ENCODE measurements at regions not wholly inside any gene's neighbourhood (a gene's known extent, or its start where the extent isn't known, plus 50 kb on each side); places are given as distances from the start of the nearest gene placed in this dataset.

GRCh38 chr11:45051621-45052020, 94.8 kb upstream of the PRDM11 start:
- Histone ChIP-seq H3K9ac (ENCODE audit: low read depth, low read length) (no peak overlapping the region), H3K9me3 (ENCODE audit: control insufficient read depth, insufficient read depth, low read length) (no peaks in the 10 kb centered on the region), H3K27ac (ENCODE audit: low read depth, low read length) (no peak overlapping the region), H3K27me3 (ENCODE audit: control insufficient read depth, insufficient read depth, low read length) (no peaks in the 10 kb centered on the region), H3K36me3 (ENCODE audit: control insufficient read depth, insufficient read depth, low read length) (no peaks in the 10 kb centered on the region), H3K4me1 (ENCODE audit: control insufficient read depth, insufficient read depth, low read length) (peaks cover 7% of the 10 kb centered on the region; the same call in 1 of the 2 replicates), H3K4me3 (ENCODE audit: low read depth, low read length) (no peak overlapping the region)

- H3K9me3 ChIP-seq (ENCODE audit: control insufficient read depth, insufficient read depth, low read length), result no peaks in the 10 kb centered on the region
- H3K27me3 ChIP-seq (ENCODE audit: control insufficient read depth, insufficient read depth, low read length), result no peaks in the 10 kb centered on the region
- H3K36me3 ChIP-seq (ENCODE audit: control insufficient read depth, insufficient read depth, low read length), result no peaks in the 10 kb centered on the region
- no peak overlapping the region for H3K27ac ChIP-seq (ENCODE audit: low read depth, low read length)
- H3K4me1 ChIP-seq (ENCODE audit: control insufficient read depth, insufficient read depth, low read length), result peaks cover 13% of the 10 kb centered on the region
- H3K4me3 ChIP-seq (ENCODE audit: low read depth, low read length), result no peak overlapping the region
- H3K9ac ChIP-seq (ENCODE audit: low read depth, low read length), result no peak overlapping the region
Measured at GRCh38 chr11:45052361-45052760, 94.1 kb upstream of the PRDM11 start.

- H3K4me1 ChIP-seq (ENCODE audit: control insufficient read depth, insufficient read depth, low read length), result peaks cover 13% of the 10 kb centered on the region
- H3K4me3 ChIP-seq (ENCODE audit: low read depth, low read length), result no peak overlapping the region
- no peak overlapping the region for H3K9ac ChIP-seq (ENCODE audit: low read depth, low read length)
- no peaks in the 10 kb centered on the region for H3K36me3 ChIP-seq (ENCODE audit: control insufficient read depth, insufficient read depth, low read length)
- no peaks in the 10 kb centered on the region for H3K27me3 ChIP-seq (ENCODE audit: control insufficient read depth, insufficient read depth, low read length)
- no peak overlapping the region for H3K27ac ChIP-seq (ENCODE audit: low read depth, low read length)
- H3K9me3 ChIP-seq (ENCODE audit: control insufficient read depth, insufficient read depth, low read length), result no peaks in the 10 kb centered on the region
Measured at GRCh38 chr11:45053736-45054446, 92.5 kb upstream of the PRDM11 start.

GRCh38 chr11:45054956-45055355, 91.5 kb upstream of the PRDM11 start:
- no peaks in the 10 kb centered on the region for H3K36me3 ChIP-seq (ENCODE audit: control insufficient read depth, insufficient read depth, low read length)
- H3K9ac ChIP-seq (ENCODE audit: low read depth, low read length), result no peak overlapping the region
- no peak overlapping the region for H3K27ac ChIP-seq (ENCODE audit: low read depth, low read length)
- no peaks in the 10 kb centered on the region for H3K27me3 ChIP-seq (ENCODE audit: control insufficient read depth, insufficient read depth, low read length)
- no peaks in the 10 kb centered on the region for H3K9me3 ChIP-seq (ENCODE audit: control insufficient read depth, insufficient read depth, low read length)
- H3K4me1 ChIP-seq (ENCODE audit: control insufficient read depth, insufficient read depth, low read length), result peaks cover 13% of the 10 kb centered on the region
- H3K4me3 ChIP-seq (ENCODE audit: low read depth, low read length), result no peak overlapping the region

GRCh38 chr11:45056529-45056928, 89.9 kb upstream of the PRDM11 start:
- Histone ChIP-seq H3K9ac (ENCODE audit: low read depth, low read length) (no peak overlapping the region), H3K27me3 (ENCODE audit: control insufficient read depth, insufficient read depth, low read length) (no peaks in the 10 kb centered on the region), H3K9me3 (ENCODE audit: control insufficient read depth, insufficient read depth, low read length) (no peaks in the 10 kb centered on the region), H3K4me3 (ENCODE audit: low read depth, low read length) (no peak overlapping the region), H3K36me3 (ENCODE audit: control insufficient read depth, insufficient read depth, low read length) (no peaks in the 10 kb centered on the region), H3K27ac (ENCODE audit: low read depth, low read length) (peak overlapping the region; percentile 14), H3K4me1 (ENCODE audit: control insufficient read depth, insufficient read depth, low read length) (peaks cover 13% of the 10 kb centered on the region)

GRCh38 chr11:45057938-45058646, 88.3 kb upstream of the PRDM11 start:
- H3K36me3 ChIP-seq (ENCODE audit: control insufficient read depth, insufficient read depth, low read length), result no peaks in the 10 kb centered on the region
- no peaks in the 10 kb centered on the region for H3K27me3 ChIP-seq (ENCODE audit: control insufficient read depth, insufficient read depth, low read length)
- H3K4me3 ChIP-seq (ENCODE audit: low read depth, low read length), result no peak overlapping the region
- H3K9me3 ChIP-seq (ENCODE audit: control insufficient read depth, insufficient read depth, low read length), result no peaks in the 10 kb centered on the region
- no peak overlapping the region for H3K9ac ChIP-seq (ENCODE audit: low read depth, low read length)
- H3K4me1 ChIP-seq (ENCODE audit: control insufficient read depth, insufficient read depth, low read length), result peaks cover 13% of the 10 kb centered on the region
- no peak overlapping the region for H3K27ac ChIP-seq (ENCODE audit: low read depth, low read length)

GRCh38 chr11:45058647-45058950, 87.8 kb upstream of the PRDM11 start:
- 0 out of 2 replicates have a peak, but pooled peaks cover under 1% of the 10 kb centered on the region for H3K9me3 ChIP-seq (ENCODE audit: control insufficient read depth, insufficient read depth, low read length)
- no peak overlapping the region for H3K4me3 ChIP-seq (ENCODE audit: low read depth, low read length)
- H3K4me1 ChIP-seq (ENCODE audit: control insufficient read depth, insufficient read depth, low read length), result peaks cover 13% of the 10 kb centered on the region
- no peak overlapping the region for H3K9ac ChIP-seq (ENCODE audit: low read depth, low read length)
- H3K27me3 ChIP-seq (ENCODE audit: control insufficient read depth, insufficient read depth, low read length), result no peaks in the 10 kb centered on the region
- no peaks in the 10 kb centered on the region for H3K36me3 ChIP-seq (ENCODE audit: control insufficient read depth, insufficient read depth, low read length)
- no peak overlapping the region for H3K27ac ChIP-seq (ENCODE audit: low read depth, low read length)

- Histone ChIP-seq H3K9ac (ENCODE audit: low read depth, low read length) (no peak overlapping the region), H3K36me3 (ENCODE audit: control insufficient read depth, insufficient read depth, low read length) (no peaks in the 10 kb centered on the region)
Measured at GRCh38 chr11:45060707-45061106, 85.7 kb upstream of the PRDM11 start.

GRCh38 chr11:45061641-45062040, 84.8 kb upstream of the PRDM11 start:
- H3K9ac ChIP-seq (ENCODE audit: low read depth, low read length), result no peak overlapping the region
- H3K27ac ChIP-seq (ENCODE audit: low read depth, low read length), result no peak overlapping the region
- H3K4me3 ChIP-seq (ENCODE audit: low read depth, low read length), result no peak overlapping the region
- peaks cover 6% of the 10 kb centered on the region for H3K4me1 ChIP-seq (ENCODE audit: control insufficient read depth, insufficient read depth, low read length)
- 0 out of 2 replicates have a peak, but pooled peaks cover 4% of the 10 kb centered on the region for H3K9me3 ChIP-seq (ENCODE audit: control insufficient read depth, insufficient read depth, low read length)
- no peaks in the 10 kb centered on the region for H3K27me3 ChIP-seq (ENCODE audit: control insufficient read depth, insufficient read depth, low read length)
- no peaks in the 10 kb centered on the region for H3K36me3 ChIP-seq (ENCODE audit: control insufficient read depth, insufficient read depth, low read length)

More at GRCh38 chr11:45060707-45061106, 85.7 kb upstream of the PRDM11 start:
- Histone ChIP-seq H3K27ac (ENCODE audit: low read depth, low read length) (no peak overlapping the region), H3K27me3 (ENCODE audit: control insufficient read depth, insufficient read depth, low read length) (no peaks in the 10 kb centered on the region), H3K4me3 (ENCODE audit: low read depth, low read length) (no peak overlapping the region), H3K4me1 (ENCODE audit: control insufficient read depth, insufficient read depth, low read length) (peaks cover 13% of the 10 kb centered on the region), H3K9me3 (ENCODE audit: control insufficient read depth, insufficient read depth, low read length) (0 out of 2 replicates have a peak, but pooled peaks cover 2% of the 10 kb centered on the region)

GRCh38 chr11:45062115-45062514, 84.3 kb upstream of the PRDM11 start:
- Histone ChIP-seq H3K27me3 (ENCODE audit: control insufficient read depth, insufficient read depth, low read length) (no peaks in the 10 kb centered on the region), H3K27ac (ENCODE audit: low read depth, low read length) (no peak overlapping the region), H3K4me1 (ENCODE audit: control insufficient read depth, insufficient read depth, low read length) (peaks cover 1% of the 10 kb centered on the region), H3K4me3 (ENCODE audit: low read depth, low read length) (no peak overlapping the region), H3K36me3 (ENCODE audit: control insufficient read depth, insufficient read depth, low read length) (no peaks in the 10 kb centered on the region), H3K9me3 (ENCODE audit: control insufficient read depth, insufficient read depth, low read length) (0 out of 2 replicates have a peak, but pooled peaks cover 4% of the 10 kb centered on the region), H3K9ac (ENCODE audit: low read depth, low read length) (no peak overlapping the region)

GRCh38 chr11:45062974-45063635, 83.3 kb upstream of the PRDM11 start:
- Histone ChIP-seq H3K9ac (ENCODE audit: low read depth, low read length) (no peak overlapping the region), H3K4me3 (ENCODE audit: low read depth, low read length) (no peak overlapping the region), H3K27ac (ENCODE audit: low read depth, low read length) (no peak overlapping the region), H3K4me1 (ENCODE audit: control insufficient read depth, insufficient read depth, low read length) (no peaks in the 10 kb centered on the region), H3K9me3 (ENCODE audit: control insufficient read depth, insufficient read depth, low read length) (0 out of 2 replicates have a peak, but pooled peaks cover 4% of the 10 kb centered on the region), H3K27me3 (ENCODE audit: control insufficient read depth, insufficient read depth, low read length) (no peaks in the 10 kb centered on the region), H3K36me3 (ENCODE audit: control insufficient read depth, insufficient read depth, low read length) (no peaks in the 10 kb centered on the region)

All from HUES48 (cell line).